ENCODE measurements at regions not wholly inside any gene's neighbourhood (a gene's known extent, or its start where the extent isn't known, plus 50 kb on each side); places are given as distances from the start of the nearest gene placed in this dataset.

DNA sequence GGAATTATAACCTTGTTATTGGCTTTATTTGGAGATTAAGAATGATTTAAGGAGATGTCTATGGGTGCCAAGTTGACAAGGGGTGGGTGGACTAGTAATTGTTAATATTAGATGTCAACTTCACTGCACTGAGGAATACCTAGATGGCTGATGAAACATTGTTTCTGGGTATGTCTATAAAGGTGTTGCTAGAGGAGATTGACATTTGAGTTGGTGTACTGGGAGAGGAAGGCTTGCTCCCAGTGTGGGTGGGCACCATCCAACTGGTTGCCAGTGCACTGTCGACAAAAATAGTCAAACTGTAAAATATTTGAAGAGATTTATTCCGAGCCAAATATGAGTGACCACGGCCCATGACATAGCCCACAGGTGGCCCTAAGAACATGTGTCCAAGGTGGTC, 378.8 kb downstream of the NDFIP2 start:
- no peak overlapping the region for H2BK5ac ChIP-seq (ENCODE audit: insufficient read length, low read length)
- H2BK120ac ChIP-seq (ENCODE audit: low read depth, low read length, poor library complexity, severe bottlenecking) = no peak overlapping the region
- Mint-ChIP-seq H3K4me3 (no peak overlapping the region), H3K27me3 (ENCODE audit: low read depth) (no peaks in the 10 kb centered on the region), H3K4me1 (peaks cover 3 to 4% of the 10 kb centered on the region in 2 experiments; a peak in 3 of 4 replicates), H3K9me3 (peaks cover 0 to 3% of the 10 kb centered on the region in 2 experiments; a peak in 2 of 5 replicates), H3K27ac (no peak overlapping the region), H3K36me3 (ENCODE audit: insufficient read depth in 1 of 3, low read depth in 3 of 3) (no peaks in the 10 kb centered on the region; a peak in 3 of 7 replicates)
- no peak overlapping the region for H4K91ac ChIP-seq (ENCODE audit: insufficient read length, low read depth, low read length)
- no peak overlapping the region for H2BK15ac ChIP-seq (ENCODE audit: low read depth, low read length)
- H4K20me1 ChIP-seq (ENCODE audit: control insufficient read depth, insufficient read depth, insufficient read length) = no peaks in the 10 kb centered on the region
- WGBS (ENCODE audit: extremely low coverage, insufficient read length, low lambda C conversion rate) = no CpG with 5 or more reads among the region's 3 CpGs
- no peak overlapping the region for H3K14ac ChIP-seq (ENCODE audit: insufficient read depth, low read length)
- no peak overlapping the region for H2AK5ac ChIP-seq (ENCODE audit: insufficient read length, low read length)
- H3K9me3 ChIP-seq (ENCODE audit: control insufficient read depth, low read depth, low read length) = no peaks in the 10 kb centered on the region
- no peaks in the 10 kb centered on the region for H3K4me1 ChIP-seq (ENCODE audit: insufficient read depth, low read length)
- H3K23ac ChIP-seq (ENCODE audit: insufficient read length, low read depth, low read length) = no peak overlapping the region
- no peaks in the 10 kb centered on the region for H3K79me1 ChIP-seq (ENCODE audit: insufficient read depth, low read depth, low read length, poor library complexity, severe bottlenecking)
- H3T11ph ChIP-seq (ENCODE audit: low read length) = no peak overlapping the region
- no peak overlapping the region for H2BK20ac ChIP-seq (ENCODE audit: low read depth, low read length, poor library complexity, severe bottlenecking)
- no peak overlapping the region for H3K4ac ChIP-seq (ENCODE audit: low read depth, low read length)
- H3K9ac ChIP-seq (ENCODE audit: extremely low read depth, insufficient read length, low read length) = no peak overlapping the region
- no peak overlapping the region for H3K27ac ChIP-seq (ENCODE audit: insufficient read length, low read depth, low read length)
- no peaks in the 10 kb centered on the region for H3K23me2 ChIP-seq (ENCODE audit: insufficient read length, low read depth, low read length, poor library complexity, severe bottlenecking)
- no peak overlapping the region for H3K18ac ChIP-seq (ENCODE audit: insufficient read length, low read depth, low read length)
- no peak overlapping the region for H2BK12ac ChIP-seq (ENCODE audit: insufficient read length, low read depth, low read length)
- no peak overlapping the region for H3K4me2 ChIP-seq (ENCODE audit: insufficient read depth, insufficient read length, low read length)
- TF ChIP-seq CTCF (conservative IDR thresholded peaks at IDR 0.05) = no peak
- no peak overlapping the region for H2AFZ ChIP-seq (ENCODE audit: low read length)
- no peaks in the 10 kb centered on the region for H3K79me2 ChIP-seq (ENCODE audit: insufficient read depth, low read length)
- H3K27me3 ChIP-seq (ENCODE audit: insufficient read depth, low read length) = no peaks in the 10 kb centered on the region
- H4K5ac ChIP-seq (ENCODE audit: insufficient read length, low read depth, low read length) = no peak overlapping the region
- H4K8ac ChIP-seq (replicated peaks; ENCODE audit: insufficient read length, low read depth, low read length) = no peak overlapping the region
- DNase-seq = no peak
- H3K56ac ChIP-seq (ENCODE audit: insufficient read length, low read depth, low read length) = no peak overlapping the region
